H1 (cell line): ENCODE measurements at regions not wholly inside any gene's neighbourhood (a gene's known extent, or its start where the extent isn't known, plus 50 kb on each side); places are given as distances from the start of the nearest gene placed in this dataset.

Experiments used
- CHD2 ChIP-seq: IDR thresholded peaks from 2 replicates; pipeline ENCODE4 v1.6.1; 2012; ENCODE audit warnings: low read length, improper control_type of control experiment
- CTBP2 ChIP-seq: IDR thresholded peaks from 2 replicates; pipeline ENCODE4 v1.7.0; 2011; ENCODE audit warnings: borderline replicate concordance, mild to moderate bottlenecking, moderate library complexity, mixed read lengths, low read length; ENCODE audit not compliant: insufficient read depth, insufficient read length
- EGR1 ChIP-seq: IDR thresholded peaks from 2 replicates; pipeline ENCODE4 v1.6.1; 2011; ENCODE audit warnings: low read depth, low read length, borderline replicate concordance
- FOSL1 ChIP-seq: IDR thresholded peaks from 2 replicates; pipeline ENCODE4 v1.6.1; 2011; ENCODE audit warnings: mild to moderate bottlenecking, low read depth, low read length, moderate library complexity; ENCODE audit not compliant: insufficient read depth
- HDAC2 ChIP-seq, 2 experiments: fragments of 300-600 bp in 1 of 2; sonication (generic) in 1 of 2; IDR thresholded peaks; 2 replicates each; pipeline ENCODE4 v1.6.1; 2011 to 2012; ENCODE audit warnings: low read depth in 2 of 2, low read length in 2 of 2, mild to moderate bottlenecking in 2 of 2, moderate library complexity in 2 of 2, borderline replicate concordance in 1 of 2, inconsistent platforms in 1 of 2
- JUN ChIP-seq: IDR thresholded peaks from 2 replicates; pipeline ENCODE4 v1.6.1; 2011; ENCODE audit warnings: low read depth, mild to moderate bottlenecking, improper control_type of control experiment, low read length
- KDM1A ChIP-seq: fragments of 200-600, 300-600 bp; sonication (generic); IDR thresholded peaks from 2 replicates; pipeline ENCODE4 v1.7.1; 2016; ENCODE audit warnings: mild to moderate bottlenecking, low read length, borderline replicate concordance
- NANOG ChIP-seq: IDR thresholded peaks from 2 replicates; pipeline ENCODE4 v1.6.1; 2011; ENCODE audit warnings: low read length, low read depth, mild to moderate bottlenecking, inconsistent platforms; ENCODE audit not compliant: insufficient read depth, poor library complexity, severe bottlenecking
- NRF1 ChIP-seq: IDR thresholded peaks from 2 replicates; pipeline ENCODE4 v1.6.1; 2011; ENCODE audit warnings: mild to moderate bottlenecking, low read depth, low read length, improper control_type of control experiment
- POU5F1 ChIP-seq: IDR thresholded peaks from 2 replicates; pipeline ENCODE4 v1.6.1; 2011; ENCODE audit warnings: low read depth, mild to moderate bottlenecking, low read length, moderate library complexity
- SIX5 ChIP-seq: IDR thresholded peaks from 2 replicates; pipeline ENCODE4 v1.6.1; 2011; ENCODE audit warnings: mild to moderate bottlenecking, low read depth, low read length
- SRF ChIP-seq: IDR thresholded peaks from 2 replicates; pipeline ENCODE4 v1.6.1; 2011; ENCODE audit warnings: mild to moderate bottlenecking, low read depth, low read length, moderate library complexity
- TAF1 ChIP-seq: IDR thresholded peaks from 2 replicates; pipeline ENCODE4 v1.6.1; 2011; ENCODE audit warnings: mild to moderate bottlenecking, low read depth, low read length
- TAF7 ChIP-seq: optimal IDR thresholded peaks from 2 replicates; pipeline ENCODE3; 2011; ENCODE audit warnings: low read depth, mild to moderate bottlenecking, inconsistent platforms, low read length, moderate library complexity, borderline replicate concordance
- TEAD4 ChIP-seq: IDR thresholded peaks from 2 replicates; pipeline ENCODE4 v1.6.1; 2012; ENCODE audit warnings: low read depth, low read length, inconsistent platforms, mixed read lengths
- ZNF274 ChIP-seq: IDR thresholded peaks from 2 replicates; pipeline ENCODE4 v1.7.0; 2012; ENCODE audit warnings: low read length, borderline replicate concordance; ENCODE audit errors: extremely low read depth
- TF ChIP-seq, protein P1 (sequence below): IDR thresholded peaks from 2 replicates; pipeline ENCODE4 v1.6.1; 2011; ENCODE audit warnings: low read depth, mild to moderate bottlenecking, low read length; ENCODE audit not compliant: insufficient read depth

DNA sequence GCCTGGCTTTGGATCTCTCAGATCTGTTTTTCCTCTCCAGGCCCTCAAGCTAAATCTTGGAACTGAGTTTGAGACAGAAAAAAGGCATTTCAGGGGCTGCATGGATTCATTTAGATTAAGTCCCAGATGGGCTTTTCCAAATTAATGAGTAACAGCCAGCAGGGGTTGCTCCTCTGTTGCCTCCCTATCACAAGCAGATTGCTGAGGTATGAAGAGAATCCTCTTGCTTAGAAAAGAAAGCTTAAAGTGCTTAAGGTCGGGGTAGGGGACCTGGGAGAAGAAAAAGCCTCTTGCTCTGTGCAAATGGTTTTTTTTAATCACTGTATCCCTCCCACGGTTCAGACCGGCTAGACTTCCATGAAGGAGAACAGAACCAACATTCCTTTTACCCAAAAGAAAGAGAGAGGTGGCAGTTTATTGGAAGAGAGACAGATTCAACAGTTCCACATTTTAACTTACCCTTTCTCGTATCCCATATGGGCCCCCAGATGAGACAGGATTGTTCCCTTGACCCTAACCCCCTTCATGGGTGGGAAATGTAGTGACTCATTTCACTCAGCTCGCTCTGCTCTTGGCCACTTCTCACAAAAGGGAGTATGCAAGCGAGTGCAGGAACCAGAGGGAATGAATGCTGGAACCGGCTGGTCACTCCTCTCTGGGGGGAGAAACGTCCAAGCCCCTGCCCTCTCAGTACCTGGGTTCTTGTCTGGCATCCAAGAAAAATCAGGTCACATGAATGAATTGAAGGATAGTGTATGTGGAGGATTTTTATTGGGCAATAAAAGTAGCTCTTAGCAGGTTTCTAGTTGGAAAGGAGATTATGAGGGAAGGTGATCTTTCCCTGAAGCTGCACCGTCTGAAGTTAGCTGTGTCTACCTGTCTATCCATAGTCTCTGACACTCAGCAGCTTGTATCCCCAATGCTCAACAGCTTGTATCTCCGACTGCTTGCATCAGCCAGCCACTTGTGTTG, 745.2 kb downstream of the SI start (continued):
- TF ChIP-seq FOSL1 = no peak
- TF ChIP-seq KDM1A = no peak
- TF ChIP-seq SIX5 = no peak
- TF ChIP-seq, protein P1, sequence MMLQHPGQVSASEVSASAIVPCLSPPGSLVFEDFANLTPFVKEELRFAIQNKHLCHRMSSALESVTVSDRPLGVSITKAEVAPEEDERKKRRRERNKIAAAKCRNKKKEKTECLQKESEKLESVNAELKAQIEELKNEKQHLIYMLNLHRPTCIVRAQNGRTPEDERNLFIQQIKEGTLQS = no peak
- TF ChIP-seq TAF7 = no peak
- 0 out of 2 replicates have a peak, but pooled peaks have one; percentile 31 for TF ChIP-seq TAF1
- no peak for TF ChIP-seq NRF1
- TF ChIP-seq SRF = no peak
- peak; percentile 37 for TF ChIP-seq NANOG
- TF ChIP-seq POU5F1 = no peak
- no peak for TF ChIP-seq CTBP2
- no peak for TF ChIP-seq ZNF274
- no peak for TF ChIP-seq JUN
- TF ChIP-seq TEAD4 = no peak
- TF ChIP-seq CHD2 = no peak
- no peak for TF ChIP-seq HDAC2 (IDR thresholded peaks at IDR 0.05; ENCODE audit: borderline replicate concordance in 1 of 2, low read depth in 2 of 2, low read length in 2 of 2)
- TF ChIP-seq EGR1 = no peak
